M059J (cell line): ENCODE measurements at regions not wholly inside any gene's neighbourhood (a gene's known extent, or its start where the extent isn't known, plus 50 kb on each side); places are given as distances from the start of the nearest gene placed in this dataset.

Experiments
- DNase-seq: peaks from one replicate; pipeline ENCODE4 v3.0.0-alpha.2; 2012; ENCODE audit warnings: low read depth

DNA sequence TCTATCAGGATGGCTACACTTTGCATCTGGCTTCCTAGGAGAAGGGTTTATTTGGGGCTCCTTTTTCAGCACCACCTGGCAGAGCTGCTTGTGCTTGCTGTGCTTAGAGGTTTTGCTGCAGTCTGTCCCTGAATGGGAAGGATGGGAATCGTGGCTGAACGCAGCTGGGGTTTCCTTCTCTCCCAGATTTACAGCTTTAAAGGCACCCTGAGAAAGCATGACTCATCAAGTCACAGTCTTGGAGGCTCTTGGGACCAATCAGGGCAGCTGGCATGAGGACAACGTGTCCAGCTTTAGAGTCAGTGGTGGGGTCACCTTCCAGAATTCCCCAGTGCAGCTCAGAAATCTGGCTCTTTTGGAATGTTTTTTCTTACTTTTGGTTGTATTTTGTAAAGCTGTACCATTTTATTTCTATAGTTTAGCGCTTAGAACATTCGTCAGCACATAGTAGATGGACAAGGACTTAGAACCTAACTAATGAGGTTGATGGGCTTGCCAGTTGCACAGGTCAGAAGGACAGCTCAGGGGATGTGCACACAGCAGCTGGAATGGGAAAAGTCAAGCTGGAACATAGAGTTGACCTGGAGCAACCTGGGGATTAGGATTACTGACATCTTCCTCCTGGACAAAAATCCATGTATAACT lies 222.6 kb downstream of the PRDM2 start:
- peak; percentile 46 for DNase-seq

GRCh38 chr1:13926556-13926955 lies 226.6 kb downstream of the PRDM2 start:
- no peak for DNase-seq

GRCh38 chr1:13927736-13928135 lies 227.7 kb downstream of the PRDM2 start:
- DNase-seq, result no peak

DNA sequence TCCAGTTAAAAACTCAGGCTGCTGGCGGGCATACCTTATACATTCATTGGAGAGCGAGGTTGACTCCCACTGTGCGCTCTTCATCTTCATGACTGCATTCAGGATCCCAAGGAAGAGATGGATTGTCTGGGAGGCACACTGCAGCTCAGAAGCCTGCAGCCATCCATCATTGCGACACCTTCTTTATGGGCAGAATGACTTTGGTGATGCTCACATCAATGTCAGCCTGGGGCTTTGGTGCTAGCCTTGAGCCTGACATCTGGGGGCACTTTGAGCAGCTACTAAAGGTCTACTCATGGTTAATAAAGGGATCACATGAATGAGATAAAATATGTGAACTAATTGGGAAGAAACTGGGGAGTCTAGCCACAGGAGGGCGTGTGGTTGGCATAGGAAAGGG lies 229.3 kb downstream of the PRDM2 start:
- DNase-seq, result no peak

- no peak for DNase-seq
Observed at GRCh38 chr1:13930151-13930550, 230.2 kb downstream of the PRDM2 start.

- DNase-seq, result no peak
Observed at GRCh38 chr1:13931226-13931625, 231.2 kb downstream of the PRDM2 start.

DNA sequence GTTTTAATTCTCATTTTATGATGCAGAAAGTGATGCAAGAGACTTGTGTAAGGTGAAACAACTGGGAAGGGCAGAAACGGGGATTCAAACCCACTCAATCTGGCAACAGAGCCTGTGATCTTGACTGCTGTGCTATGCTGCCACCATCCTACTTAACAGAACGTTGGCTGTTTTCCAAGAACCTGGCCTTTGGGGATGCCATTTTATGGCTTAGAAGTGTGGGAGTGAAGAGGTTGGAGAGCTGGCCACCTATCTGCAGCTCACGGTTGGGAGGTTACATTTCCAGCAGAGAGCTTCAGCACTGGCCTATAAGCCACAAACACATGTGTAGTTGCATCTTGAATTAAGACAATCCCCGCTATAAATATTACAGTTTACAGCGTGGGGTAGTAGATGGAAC lies 235.3 kb downstream of the PRDM2 start:
- DNase-seq, result no peak

DNA sequence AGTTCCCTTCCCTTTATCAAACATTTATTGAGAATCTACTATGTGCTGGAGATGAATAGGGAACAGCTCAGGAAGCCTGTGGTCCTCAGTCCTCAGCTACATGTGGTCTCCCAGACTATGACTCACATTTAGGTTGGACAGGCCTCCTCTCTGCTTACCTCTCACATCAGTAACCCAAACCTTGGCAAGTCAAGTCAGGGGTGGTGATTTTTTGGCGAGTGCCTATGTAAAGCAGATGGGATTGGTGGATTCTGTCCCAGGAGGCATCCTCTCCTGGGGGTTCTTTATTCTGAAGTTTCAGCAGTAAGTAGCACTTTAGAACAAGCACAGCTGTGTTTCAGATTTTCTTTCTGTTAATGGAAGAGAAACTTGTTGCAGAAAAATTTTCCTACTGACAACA lies 241.3 kb downstream of the PRDM2 start:
- DNase-seq, result no peak

DNA sequence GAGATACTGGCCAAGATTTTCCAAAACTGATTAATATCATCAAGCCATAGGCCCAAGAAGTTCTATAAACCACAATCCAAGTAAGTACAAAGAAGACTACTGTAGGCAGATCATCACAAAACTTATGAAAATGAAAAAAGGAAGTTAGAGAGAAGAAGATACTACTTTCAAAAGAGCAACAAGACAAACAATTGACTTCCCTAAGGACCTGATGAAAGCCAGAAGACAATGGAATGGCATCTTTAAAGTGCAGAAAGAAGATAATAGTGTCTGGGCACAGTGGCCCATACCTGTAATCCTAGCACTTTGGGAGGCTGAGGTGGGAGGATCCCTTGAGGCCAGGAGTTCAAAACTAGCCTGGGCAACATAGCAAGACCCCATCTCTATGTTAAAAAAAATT lies 243.1 kb downstream of the PRDM2 start:
- DNase-seq, result no peak

- no peak for DNase-seq
Observed at GRCh38 chr1:13945856-13946255, 245.9 kb downstream of the PRDM2 start.

- DNase-seq, result no peak
Observed at GRCh38 chr1:13947658-13948057, 247.7 kb downstream of the PRDM2 start.

GRCh38 chr1:13948396-13948795 lies 248.4 kb downstream of the PRDM2 start:
- DNase-seq, result no peak

DNA sequence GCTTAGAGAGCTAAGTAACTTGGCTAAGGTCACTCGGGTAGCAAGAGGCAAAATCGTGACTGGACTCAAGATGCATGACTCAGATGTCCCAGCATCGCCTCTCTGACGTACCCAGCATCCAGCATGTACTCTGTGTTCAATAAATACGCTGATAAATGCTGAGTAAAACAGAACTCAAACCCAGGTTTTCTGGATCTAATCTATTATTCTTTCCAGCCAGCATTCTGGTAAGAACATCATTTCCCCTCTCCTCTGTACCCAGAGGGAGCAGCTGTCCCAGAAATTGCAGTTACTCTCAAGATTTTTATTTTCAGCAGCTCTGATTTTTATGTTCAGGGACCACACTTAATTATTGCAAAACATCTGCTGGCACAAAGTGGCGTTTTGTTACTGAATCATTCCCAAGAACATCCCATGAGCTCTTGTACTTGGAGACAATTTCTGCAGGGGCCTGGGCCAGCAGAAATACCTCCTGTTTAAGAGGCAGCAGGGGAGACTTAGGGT lies 249.0 kb downstream of the PRDM2 start:
- no peak for DNase-seq

DNA sequence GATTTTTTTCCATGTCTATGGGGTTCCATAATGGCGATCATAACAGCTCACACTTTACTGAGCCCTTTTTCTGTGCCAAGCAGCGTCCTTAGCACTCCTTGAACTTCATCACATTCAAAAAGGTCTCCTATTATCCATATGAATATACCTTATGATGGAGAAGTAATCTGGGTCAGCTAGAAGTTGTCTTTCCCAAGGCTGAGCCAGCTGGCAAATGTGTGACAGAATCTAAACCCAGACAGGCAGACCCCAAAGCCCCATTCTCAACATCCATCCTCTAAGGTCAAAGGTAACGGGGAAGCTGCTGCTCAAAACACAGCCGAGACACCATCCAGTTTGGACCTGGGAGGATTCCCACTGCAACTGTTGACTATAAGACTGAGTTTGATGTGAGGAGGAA lies 249.6 kb downstream of the PRDM2 start:
- no peak for DNase-seq

GRCh38 chr1:13950637-13951036 lies 250.6 kb downstream of the PRDM2 start:
- no peak for DNase-seq

GRCh38 chr1:13951793-13952751 lies 252.1 kb downstream of the PRDM2 start:
- no peak for DNase-seq

DNA sequence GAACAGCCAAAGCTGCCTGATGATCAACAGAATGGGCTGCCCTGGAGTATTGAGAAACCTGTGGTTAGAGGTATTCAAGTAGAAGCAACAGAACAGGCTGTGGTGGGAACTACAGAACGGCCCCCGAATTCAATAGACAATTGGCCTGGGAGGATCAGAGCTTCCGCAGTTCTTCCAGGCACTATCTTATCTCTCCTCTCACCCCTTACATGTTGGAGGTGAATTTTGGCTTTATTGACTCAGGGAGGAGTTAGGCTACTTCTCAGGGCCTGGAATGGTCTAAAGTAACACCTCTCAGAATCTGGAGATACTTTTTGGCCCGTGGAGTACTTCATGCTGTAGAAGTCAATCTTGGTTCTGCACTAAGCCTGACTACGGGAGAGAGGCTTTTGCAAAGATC lies 253.0 kb downstream of the PRDM2 start:
- no peak for DNase-seq

GRCh38 chr1:13956393-13956792 lies 256.4 kb downstream of the PRDM2 start:
- peak; percentile 33 for DNase-seq

GRCh38 chr1:13960375-13960987 lies 260.5 kb downstream of the PRDM2 start:
- DNase-seq, result peak; percentile 55

DNA sequence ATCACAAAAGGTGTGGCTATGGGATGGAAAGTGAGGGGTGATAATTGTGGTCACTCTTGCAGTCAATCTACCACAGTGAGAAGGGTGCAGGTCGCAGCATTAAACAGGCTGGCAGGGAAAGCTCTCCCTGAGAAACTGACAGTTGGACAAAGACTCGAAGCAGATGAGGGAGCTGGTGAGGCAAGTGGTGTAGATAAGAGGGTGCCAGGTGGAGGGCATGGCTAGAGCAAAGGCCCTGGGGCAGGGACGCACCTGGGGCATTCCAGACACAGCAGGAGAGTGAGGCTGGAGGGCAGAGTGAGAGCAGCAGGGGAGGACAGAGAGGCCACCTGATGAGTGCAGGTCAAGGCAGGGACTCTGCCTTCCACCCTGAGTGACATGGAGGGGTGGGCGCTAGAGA lies 264.8 kb downstream of the PRDM2 start:
- DNase-seq, result no peak

- DNase-seq, result peak; percentile 59
Observed at GRCh38 chr1:13965770-13966398, 265.9 kb downstream of the PRDM2 start.

DNA sequence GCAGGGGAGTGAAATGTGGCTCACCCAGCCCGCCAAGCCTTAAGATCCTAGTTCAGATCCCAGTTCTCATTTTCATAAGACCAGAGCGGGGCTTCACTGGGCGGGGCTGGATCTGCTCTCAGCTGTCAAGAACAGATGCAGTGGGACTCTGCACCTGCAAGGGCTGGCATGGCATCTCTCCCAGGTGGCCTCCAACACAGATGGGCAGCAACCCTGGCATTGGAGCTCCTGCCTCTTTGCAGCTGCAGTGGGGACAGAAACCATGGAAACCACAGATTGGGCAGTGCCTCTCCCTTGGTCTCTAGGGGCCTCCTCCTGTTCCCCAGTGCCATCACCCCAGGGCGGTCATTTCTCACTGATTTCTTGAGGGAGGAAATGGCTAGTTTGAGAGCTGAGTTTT lies 267.7 kb downstream of the PRDM2 start:
- no peak for DNase-seq
